ENCODE measurements at regions not wholly inside any gene's neighbourhood (a gene's known extent, or its start where the extent isn't known, plus 50 kb on each side); places are given as distances from the start of the nearest gene placed in this dataset.
"Not testable (repeated sequence)": the region's sequence is repeated elsewhere in the genome, so short reads cannot be mapped to it uniquely, and the experiment has no call there.

DNA sequence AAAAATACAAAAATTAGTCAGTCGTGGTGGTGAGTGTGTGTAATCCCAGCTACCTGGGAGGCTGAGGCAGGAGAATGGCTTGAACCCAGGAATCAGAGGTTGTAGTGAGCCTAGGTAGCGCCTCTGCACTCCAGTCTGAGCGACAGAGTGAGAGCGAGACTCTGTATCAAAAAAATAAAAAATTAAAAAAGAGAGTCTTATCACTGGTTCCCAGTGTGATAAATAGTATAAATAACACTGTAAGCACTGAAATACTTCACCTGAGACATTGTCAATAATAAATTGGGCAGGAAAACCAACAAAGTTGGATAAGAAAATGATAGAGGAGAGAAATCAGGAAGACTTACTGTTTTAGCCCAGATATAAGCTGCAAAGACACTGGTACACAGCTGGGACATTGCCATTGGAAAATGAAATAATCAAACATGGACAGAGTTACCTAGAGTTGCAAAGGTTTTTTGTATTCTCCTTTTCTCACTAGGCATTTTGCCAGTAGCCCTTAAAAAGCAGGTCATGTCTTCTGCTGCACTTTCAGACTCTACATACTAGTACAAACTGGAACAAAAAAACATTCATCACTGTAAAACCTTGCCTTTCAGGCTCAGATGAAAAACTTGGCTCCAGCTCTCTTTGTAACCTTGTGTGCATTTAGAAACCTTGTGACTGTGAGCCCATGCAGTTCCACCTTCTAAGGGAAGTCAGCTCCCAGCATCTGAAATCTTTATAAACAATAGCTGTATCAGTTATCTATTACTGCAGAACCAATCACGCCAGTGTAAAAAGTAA is 55.0 kb upstream of the PPP1R2C start:
- DNase-seq, result no peak

DNA sequence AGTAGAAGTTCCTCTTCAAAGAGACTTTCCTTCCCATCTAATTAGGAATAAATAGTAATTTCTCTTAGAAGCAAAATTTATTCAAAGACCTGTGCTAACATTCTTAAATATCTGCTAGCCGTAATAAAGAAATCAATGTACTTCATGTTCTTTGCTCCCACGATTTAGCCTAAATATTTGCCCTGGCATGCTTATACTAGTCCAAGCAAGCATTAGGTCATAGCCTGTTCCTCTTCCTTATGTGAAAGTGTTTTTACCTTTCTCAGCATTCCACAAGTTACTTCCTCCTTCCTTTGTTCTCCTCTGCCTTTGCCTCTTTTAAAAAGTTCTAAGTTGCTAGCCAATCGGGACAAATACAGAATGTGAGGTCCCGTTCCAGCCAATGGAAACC is 55.6 kb upstream of the PPP1R2C start:
- not testable (repeated sequence) for DNase-seq

DNA sequence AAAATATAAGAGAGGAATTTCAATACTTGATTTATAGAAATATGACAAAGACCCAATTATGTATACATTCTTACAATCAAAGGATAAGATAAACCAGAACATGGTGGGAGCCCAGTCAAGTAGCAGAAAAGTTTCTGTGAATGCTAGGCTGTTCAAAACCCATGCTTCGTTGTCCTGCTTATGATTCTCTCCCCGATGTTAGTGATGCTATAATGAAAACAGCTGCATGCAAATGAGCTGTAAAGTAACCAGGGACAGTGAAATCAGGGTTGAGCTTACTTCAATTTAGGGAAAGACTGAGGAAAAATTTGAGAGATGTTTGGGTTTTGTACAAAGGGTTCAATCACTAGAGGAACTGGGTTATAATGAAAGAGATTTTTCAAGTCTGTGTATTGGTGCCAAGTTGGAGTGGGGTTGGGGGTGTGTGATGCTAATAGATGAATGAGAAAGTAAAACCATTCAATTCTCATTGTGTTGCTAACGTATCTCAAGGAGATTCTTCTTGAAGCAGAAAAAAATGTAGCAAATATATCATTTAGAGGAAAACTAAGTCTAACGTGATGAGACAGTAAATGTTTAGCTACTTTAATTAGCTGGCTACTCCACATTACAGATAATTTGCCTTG is 59.3 kb upstream of the PPP1R2C start:
- DNase-seq, result no peak

DNA sequence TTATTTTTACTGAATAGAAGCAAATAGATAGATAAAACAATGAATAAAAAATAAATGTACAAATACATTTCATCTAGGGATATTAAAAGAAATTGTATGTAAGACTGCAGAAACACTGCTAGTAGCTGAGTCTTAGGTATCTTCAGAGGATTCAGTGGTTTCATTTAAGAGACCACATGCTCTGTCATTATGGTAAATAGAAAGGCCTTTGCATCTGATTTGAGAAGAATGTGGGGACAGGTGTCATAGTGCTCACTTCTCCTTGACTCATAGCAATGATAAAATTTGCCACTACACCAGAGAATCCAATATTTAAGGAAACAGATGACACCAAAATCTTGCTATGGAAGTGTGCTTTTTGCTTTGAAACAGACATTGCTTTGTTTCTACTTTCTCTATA is 59.8 kb upstream of the PPP1R2C start:
- DNase-seq, result no peak

DNA sequence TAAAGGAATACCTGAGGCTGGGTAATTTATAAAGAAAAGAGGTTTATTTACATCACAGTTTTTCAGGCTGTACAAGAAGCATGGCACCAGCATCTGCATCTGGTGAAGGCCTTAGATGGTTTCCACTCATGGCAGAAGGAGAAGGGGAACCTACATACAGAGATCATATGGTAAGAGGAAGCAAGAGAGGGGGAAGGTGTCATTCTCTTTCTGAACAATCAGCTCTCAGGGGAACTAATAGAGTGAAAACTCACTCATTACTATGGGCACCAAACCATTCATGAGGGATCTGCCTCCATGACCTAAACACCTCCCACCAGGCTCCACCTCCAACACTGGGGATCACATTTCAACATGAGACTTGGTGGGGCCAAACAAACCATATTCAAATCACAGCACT is 61.7 kb upstream of the PPP1R2C start:
- DNase-seq, result no peak

DNA sequence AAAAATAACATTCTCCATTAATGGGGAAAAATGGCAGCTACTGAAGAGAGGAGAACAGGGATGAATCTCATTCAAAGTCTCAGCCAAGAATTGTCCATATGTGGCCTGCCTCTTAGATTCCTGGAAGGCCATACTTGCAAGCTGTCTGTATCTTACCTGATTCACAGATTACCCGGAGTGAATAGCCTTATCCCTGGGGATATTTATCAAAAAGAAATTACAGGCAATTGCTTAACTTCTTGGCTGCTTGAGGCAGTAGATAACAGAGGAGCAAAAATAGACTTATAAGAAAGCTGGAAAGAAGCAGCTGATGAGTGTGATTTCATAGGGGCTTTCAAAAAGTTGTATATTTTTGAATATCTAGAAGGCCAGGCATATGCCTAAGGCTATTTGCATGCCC is 68.8 kb upstream of the PPP1R2C start:
- DNase-seq, result no peak

DNA sequence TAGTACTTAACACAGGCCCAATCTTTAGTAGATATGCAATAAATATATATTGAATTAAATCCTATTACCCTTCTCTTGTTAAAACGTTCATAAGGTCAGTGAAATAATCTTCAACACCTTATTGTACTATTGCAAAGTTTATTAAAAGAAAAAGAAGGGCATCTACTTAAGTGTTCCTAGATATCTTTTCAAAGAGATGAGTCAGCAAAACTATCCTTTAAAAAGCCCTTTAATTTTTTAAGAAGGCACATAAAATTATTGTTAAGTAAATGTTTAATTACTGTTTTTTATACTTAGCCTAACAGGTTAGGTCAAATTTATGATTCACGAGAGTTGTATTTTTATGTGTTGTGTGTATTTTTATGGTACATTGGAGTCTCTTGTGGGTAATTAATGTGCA is 77.3 kb upstream of the PPP1R2C start:
- DNase-seq, result no peak

DNA sequence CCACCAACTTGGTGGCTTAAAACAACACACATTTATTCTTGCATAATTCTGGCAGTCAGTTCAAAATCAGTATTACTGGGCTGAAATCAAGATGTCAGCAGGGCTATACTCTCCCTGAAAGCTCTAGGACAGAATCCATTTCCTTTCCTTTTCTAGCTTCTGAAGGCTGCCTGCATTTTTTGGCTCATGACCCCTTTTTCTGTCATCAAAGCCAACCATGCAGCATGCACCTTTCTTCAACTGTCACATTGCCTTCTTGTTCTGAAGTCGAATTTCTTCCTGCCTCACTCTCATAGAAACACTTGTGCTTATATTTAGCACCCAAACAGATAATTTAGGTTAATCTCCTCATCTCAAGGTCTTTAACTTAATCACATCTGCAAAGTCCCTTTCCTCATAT is 79.8 kb upstream of the PPP1R2C start:
- DNase-seq, result no peak

DNA sequence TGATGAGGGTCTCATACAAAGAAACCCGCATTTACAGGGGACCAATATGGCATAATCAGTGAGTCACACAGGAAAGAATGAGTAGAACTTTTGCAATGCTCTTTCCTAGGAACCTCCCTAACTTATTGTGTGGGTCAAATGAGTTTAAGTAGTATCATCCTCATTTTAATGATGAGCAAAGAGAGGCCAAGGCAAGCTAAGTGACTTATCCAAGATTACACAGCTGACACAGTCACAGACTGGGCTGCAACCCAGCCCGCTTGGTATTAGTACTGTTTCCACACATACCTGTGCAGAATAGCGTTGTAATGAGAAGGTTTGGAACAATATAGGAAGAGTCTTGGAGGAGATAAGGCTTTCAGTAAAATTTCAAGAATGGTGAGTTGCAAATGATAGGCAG is 91.0 kb upstream of the PPP1R2C start:
- DNase-seq, result no peak

DNA sequence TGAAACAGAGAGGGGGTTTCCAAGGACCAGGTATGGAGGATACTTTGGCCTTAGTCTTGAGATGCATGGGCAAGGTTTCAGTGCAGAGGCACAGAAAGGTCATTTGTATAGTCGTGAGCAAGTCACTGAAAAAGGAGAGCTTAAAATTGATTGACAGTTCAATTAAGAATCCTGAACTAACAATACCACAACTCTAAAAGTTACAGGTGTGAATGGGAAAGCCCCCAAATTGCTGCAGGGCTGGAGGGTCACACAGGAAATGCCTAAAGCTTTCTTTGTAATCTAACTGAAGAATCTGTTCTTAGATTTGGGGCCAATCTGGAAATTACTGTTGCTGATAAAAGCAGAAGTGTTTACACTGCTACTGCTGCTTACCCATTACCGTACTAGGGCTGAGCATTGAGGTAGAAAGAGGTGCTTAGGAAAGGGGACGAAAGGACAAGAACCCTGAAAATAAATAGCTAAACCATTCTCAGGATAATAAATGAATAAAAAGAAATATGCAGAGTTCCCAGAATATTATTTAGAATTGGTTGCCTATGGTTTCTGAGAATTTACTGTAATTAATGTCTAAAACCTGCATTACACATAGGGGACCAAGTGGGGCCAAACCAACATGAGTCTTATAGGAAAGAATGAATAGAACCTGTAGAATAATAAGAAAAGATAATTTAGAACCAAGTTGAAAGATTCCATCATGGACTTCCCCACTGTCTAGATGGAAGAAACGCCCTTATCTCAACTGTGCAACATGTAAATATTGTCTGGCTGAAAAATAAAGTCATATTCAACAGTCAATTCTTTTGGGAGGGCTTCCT is 91.9 kb upstream of the PPP1R2C start:
- DNase-seq, result no peak

DNA sequence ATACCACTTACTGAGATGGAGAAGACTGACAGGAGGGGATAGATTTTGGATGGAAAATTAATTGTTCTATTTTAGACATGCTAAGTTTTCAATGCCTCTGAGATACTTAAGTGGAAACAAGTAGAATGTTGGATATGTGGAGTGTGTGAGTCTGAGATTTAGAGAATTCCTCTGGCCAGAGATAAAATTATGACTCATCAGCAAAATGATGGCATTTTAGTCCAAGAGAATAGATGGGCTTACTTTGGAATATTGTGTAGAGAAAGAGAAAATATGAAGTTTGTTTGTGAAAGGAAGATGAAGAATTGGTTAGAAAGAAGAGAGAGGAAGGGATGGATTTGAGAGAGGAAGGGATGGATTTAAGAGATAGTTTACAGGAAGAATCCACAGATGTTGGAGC is 108.6 kb upstream of the PPP1R2C start:
- no peak for DNase-seq

DNA sequence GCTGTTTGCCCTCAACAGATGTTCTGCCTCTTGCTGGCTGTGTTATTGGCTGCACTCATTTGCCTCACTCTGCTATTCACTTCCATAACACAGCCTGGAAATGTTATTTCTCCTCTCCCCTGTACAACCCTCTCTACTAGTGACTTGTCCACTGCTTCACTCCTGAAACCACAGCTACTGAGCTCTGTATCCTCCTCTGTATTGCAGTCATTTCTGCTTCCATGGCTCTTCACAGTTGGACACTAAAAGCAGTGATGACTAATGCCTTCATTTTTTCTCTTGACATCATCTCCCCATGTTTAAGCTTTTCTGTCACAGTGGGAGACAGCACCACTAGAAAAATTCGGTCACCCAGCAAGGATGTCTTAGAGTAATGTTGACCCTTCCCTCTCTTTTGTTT is 123.0 kb upstream of the PPP1R2C start:
- DNase-seq, result no peak

DNA sequence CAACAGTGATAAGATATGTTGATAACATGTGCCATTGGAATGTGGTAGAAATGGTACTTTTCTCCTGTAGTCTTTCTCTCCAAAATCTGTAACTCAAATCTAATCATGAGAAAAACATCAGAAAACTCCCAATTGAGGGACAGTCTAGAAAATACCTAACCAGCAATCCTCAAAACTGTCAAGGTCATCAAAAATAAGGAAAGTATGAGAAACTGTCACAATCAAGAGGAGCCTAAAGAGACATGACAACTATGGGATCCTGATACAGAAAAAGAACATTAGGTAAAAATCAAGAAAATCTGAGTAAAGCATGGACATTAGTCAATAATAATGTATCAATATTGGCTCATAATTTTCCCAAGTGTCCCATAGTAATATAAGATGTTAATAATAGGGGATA is 124.5 kb upstream of the PPP1R2C start:
- DNase-seq, result no peak

DNA sequence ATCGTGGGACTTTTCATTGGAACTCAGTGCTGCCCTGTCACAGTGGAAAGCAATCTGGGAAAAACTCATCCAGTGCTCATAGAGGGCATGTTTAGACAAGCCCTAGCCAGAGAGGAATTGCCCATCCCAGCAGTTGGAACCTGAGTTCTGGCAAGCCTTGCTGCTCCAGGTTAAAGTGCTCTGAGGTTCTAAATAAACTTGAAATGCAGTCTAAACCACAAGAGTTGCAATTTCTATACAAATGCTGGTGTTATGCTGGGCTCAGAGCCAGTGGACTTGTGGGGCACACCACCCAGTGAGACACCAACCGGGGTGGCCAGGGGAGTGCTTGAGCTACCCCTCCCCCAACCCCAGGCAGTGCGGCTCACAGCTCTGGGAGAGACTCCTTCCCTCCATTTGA is 142.8 kb upstream of the PPP1R2C start:
- DNase-seq, result no peak

DNA sequence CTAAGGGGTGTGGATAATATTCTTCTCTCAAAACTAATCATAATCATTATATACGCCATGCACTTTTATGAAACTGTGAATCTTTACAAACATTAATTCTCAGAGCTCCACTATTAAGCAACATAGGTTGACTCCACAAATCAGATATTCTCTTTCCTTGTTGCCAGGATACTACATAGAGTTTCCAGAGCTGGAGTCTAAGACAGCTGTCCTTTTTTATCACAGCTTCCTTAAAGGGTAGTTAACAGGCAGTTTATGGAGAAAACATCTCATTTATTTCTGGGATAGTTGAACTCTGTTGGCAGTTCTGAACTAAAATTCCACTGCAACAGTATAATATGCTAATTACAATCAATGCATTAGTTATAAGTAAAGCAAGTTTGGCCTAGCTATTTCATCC is 152.1 kb upstream of the PPP1R2C start:
- DNase-seq, result no peak

DNA sequence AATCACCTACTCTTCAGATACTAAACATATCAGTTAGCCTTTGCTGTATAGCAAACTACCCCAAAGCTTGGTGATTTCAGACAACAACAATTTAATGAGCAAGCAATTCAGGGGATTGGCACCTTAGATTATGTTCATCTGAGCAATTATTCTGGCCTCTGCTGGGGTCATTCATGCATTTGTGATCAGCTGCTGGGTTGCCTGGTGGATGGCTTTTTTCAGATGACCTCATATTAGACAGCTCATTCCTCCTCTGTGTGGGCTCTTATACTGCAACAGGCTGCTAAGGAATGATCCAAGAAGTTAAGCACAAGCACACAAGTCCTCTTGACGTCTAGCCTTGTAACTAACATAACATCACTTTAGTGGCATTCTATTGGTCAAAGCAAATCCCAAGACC is 153.0 kb upstream of the PPP1R2C start:
- no peak for DNase-seq

DNA sequence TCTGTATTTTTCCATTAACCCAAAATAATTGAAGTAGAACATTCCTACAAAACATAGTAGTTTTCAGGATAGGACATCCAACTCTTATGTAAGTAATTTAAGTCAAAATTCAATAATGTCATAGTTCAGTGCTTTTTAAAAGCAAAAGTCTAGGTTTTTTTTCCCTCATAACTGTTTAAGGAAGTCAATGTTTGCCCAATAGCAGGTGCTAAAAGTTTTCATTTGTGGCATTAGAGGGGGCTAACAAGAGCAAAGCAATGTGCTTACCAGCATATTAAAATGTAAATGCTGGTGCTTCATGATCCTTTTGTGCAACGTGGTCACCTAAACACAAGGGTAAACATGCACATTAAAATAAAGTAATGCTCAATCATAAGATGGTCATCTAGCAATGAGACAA is 155.2 kb upstream of the PPP1R2C start:
- no peak for DNase-seq

DNA sequence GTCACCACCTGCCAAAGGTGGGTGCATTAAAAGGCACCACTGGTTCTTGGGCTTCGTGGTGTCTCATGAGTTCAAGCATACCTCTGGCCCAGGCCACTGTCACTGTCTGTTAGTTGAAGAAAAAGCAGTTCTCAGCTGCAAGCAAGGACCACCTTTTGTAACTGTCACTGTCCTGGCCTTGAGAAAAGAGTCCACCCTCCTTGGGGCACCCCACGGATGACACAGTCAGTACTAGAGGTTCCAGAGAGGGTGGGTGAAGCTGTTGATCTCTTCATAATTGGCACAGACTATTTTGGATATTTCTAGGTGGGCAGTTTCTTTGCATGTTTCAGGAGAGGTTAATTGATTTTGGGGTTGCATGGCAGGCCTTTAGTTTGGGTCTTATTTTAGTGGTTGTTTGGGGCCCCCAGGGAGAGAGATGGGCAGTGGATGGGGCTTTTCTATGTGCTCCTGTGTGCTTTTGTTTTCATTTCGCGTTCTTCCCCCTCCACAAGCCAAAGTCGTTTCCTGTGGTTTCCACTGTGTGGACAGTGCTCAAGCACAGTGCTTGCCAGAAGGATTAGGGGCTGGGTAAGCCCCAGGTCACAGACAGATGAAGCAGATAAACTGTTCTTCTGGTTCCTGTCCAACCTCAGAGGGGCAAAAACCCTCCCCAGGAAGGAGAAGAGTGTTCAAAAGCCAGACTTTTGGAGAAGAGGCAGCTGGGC is 156.2 kb upstream of the PPP1R2C start:
- DNase-seq, result no peak

DNA sequence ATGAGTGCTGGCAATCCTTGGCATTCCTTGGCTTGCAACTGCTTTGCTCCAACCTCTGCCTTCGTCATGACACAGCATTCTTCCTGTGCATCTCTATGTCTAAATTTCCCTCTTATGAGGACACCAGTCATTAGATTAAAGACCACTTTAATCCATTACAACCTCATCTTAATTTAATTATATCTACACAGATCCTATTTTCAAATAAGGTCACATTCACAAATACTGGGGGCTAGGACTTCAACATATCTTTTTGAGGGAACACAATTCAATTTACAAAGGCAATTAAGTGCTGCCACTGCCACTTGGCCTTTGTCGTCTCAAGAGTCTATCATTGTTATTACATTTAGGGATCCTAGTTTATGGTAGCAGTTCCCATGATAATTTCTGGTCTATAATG is 163.7 kb upstream of the PPP1R2C start:
- DNase-seq, result no peak

DNA sequence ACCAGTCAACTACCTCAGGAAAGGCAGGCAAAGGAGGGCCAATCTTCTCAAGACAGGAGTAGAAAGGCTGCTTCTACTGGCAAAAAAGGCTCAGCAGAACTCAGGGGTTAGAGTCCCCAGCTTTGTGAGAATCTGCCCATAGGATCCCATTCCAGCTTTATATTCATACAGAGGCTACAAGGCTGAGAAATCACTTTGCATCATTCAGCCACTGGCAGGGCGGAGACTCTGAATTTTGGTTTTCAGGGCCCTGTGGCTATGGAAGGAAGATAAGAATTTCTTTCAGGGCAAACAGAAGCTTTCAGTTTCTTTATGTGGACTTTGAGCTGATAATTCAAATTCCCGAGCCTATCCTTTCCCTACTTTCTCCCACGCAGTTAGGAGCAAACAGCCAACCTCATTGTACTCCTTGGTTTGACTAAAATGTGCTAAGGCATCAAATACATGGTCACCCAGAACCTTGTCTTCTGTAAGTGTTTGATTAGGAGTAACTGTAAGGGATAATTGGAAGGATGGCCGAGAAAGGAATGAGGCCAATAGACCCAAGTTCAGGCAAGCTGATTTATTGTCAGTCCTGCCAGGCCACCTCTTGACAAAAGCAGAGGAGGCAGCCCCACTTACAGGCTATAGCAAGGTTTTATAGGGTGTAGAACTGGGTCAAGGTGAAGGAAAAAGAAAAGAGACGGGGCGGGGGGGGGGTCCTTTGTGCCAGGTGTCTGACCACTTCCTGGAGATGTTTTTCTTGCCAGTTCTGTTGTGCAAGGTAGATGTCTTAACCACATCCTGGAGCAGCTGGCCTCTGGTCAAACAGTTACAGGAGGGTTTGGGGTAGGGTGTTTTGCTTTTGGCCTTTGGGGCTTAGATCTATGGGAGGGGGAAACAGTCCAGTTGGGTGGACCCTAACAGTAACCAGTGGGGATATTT is 165.3 kb upstream of the PPP1R2C start:
- DNase-seq, result no peak

DNA sequence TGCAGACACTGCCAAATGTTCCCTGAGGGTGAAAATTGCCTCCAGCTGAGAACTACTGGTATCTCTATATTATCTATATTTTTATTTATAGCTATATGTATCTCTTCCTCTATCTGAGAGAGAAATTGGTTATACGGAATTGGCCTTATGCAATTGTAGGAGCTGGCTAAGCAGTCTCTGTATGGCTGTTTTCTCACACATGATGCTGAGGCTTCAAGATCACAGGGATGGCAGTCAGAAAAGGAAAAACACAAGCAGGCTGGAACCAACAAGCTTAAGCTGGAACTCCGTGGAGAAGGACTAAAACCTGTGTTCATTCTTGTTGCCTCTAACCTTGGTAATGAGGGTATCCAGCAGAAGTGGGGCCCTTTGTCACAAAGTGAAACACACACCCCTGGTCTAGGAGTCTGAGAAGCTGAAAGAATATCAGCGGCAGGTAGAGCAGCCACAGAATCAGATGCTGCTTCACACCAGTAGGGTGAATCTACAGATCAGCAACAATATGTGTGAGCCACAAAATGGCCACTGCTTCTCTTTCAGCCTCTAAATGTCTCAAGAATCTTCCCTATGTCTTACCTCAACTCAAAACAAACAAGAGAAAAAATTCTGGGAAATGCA is 166.5 kb upstream of the PPP1R2C start:
- no peak for DNase-seq

All from inflammatory macrophage treated with lipopolysaccharide for 4 hours (primary cell).